SK-MEL-5 (cell line): ENCODE measurements at regions not wholly inside any gene's neighbourhood (a gene's known extent, or its start where the extent isn't known, plus 50 kb on each side); places are given as distances from the start of the nearest gene placed in this dataset.

Experiments used
- DNase-seq: peaks from one replicate; pipeline ENCODE4 v3.0.0-alpha.2; 2016; ENCODE audit warnings: low read depth, low spot score
- in situ Hi-C: cut with HindIII; loops from 2 replicates; pipeline ENCODE4 v1.10.0; 2016; ENCODE audit warnings: low sequenced_read_pairs, high pct_unique_total_duplicates, low pct_unique_long_range_greater_than_20kb

GRCh38 chr3:127033171-127033570 lies 50.3 kb downstream of the PLXNA1 start:
- in situ Hi-C loops, result no loop called here
- DNase-seq, result no peak

- no peak for DNase-seq
- in situ Hi-C loops, result no loop called here
These were observed 50.9 kb downstream of the PLXNA1 start for GRCh38 chr3:127033786-127034185.

DNA sequence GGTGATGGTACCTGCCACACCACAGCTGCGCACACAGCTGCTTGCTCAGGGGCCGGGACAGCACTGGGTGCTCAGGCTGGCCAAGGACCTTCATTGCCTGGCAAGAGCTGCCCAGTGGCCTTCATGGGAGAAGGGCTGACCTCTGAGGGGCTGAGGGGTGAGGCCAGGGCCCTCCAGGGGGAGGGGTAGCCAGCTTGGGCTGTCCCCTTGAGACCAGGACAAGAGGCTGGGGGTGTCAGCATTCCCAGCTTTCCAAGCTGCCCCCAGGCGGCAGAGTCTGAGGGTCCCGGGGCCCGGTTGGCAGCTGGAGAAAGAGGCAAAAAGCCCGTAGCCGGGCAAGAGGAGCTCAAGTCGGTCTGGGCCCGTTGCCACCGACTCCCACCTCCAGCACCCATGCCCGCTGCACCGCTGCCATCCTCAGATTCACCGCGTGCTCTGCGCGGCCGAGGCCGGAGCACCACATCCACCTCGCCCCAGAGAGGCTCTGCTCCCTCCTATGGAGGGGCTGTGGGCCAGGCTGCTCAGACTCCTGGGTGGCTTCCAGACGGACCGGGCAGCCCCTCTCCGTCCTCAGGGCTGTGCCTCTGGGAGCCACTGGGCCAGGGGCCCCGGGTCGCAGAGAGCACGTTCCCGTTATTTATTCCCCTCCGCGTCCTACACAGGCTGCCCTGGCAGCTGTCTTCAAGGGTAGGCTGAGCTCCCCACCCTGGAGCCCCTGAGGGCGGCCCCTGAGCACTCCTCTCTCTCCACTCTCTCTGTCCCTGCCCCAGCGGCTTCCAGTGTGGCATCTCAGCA lies 51.5 kb downstream of the PLXNA1 start:
- no peak for DNase-seq
- in situ Hi-C loops, result no loop called here

DNA sequence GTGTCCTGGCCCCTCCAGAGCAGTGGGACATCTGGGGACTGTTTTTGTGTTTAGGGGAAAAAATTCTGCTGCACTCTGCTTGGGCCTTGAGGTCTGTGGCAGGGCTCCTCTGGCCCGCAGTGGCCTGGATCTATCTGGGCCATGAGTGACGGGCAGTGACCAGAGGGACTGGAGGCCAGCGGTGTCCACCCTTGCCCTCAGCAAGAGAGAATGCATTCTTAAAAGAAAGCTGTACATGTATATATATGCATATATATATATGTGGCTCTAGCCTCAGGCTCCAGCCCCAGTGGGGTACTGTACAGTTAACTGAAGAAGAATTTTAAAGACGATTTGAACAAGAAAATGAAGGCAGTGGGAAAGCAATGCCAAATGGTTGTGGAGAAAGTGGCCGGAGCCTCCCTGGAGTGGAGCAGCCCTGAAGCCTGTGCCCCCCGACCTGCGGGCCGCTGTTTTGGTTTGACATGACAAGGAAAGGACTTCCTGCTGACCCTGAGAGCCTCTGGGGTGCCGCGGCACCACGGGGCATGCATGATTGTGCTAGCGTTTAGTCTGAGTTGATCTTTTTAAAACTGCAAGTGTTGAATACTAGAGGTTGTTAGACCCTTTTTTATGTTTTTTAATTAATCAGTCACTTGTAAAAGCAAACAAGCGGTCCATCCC lies 52.2 kb downstream of the PLXNA1 start:
- in situ Hi-C loops, result no loop called here
- no peak for DNase-seq

DNA sequence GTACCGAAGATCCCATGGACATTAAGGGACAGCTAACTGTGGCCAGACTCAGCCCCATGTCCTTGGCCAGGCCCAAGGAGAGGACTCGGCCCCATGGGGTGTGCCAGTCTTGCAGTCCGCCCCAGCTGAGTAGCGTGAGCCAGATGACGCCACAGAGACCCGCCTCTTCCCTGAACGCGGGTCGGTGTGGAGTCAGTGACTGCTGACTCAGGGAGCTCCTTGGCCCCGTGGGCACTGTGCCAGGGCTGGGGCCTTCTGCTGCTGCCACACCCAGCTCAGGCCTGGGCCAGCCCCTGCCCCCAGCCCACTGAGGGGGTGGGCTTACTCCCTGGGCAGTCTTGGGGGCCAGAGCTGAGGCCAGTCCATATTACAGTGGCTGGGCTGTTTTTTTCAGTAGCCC lies 52.8 kb downstream of the PLXNA1 start:
- in situ Hi-C loops, result no loop called here
- no peak for DNase-seq

DNA sequence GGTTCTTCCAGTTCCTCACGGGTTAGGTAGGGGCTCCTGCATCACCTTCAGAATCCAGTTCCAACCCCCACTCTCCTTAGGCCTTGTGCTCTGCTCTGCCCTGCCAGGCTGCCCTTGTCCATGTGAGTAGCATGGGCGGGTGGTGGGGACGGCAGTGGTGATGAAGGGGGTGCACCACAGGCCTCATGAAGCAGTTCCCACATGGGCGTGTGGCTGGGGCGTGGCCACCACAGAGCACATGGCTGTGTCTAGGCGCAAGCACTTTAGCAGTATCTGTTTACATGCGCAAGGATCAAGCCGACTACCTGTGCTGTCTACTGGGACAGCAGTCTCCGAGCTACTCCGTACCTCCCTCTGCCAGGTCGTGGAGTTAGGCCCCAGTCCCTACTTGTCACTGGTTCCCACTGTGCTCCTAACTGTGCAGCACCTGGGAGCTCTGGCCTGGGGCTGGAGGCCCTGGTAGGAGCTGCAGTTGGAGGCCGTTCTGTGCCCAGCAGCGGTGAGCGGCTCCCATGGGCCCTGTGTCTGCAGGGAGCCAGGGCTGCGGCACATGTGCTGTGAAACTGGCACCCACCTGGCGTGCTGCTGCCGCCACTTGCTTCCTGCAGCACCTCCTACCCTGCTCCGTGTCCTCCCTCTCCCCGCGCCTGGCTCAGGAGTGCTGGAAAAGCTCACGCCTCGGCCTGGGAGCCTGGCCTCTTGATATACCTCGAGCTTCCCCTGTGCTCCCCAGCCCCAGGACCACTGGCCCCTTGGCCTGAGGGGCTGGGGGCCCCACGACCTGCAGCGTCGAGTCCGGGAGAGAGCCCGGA lies 53.5 kb downstream of the PLXNA1 start:
- in situ Hi-C loops, result no loop called here
- no peak for DNase-seq

DNA sequence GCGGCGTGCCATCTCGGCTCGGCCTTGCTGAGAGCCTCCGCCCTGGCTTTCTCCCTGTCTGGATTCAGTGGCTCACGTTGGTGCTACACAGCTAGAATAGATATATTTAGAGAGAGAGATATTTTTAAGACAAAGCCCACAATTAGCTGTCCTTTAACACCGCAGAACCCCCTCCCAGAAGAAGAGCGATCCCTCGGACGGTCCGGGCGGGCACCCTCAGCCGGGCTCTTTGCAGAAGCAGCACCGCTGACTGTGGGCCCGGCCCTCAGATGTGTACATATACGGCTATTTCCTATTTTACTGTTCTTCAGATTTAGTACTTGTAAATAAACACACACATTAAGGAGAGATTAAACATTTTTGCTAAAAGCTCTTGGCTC lies 54.1 kb downstream of the PLXNA1 start:
- in situ Hi-C loops, result no loop called here

GRCh38 chr3:127037418-127037841 lies 54.5 kb downstream of the PLXNA1 start:
- in situ Hi-C loops, result no loop called here
- no peak for DNase-seq

More for the DNA sequence above, 54.1 kb downstream of the PLXNA1 start:
- no peak for DNase-seq

- in situ Hi-C loops, result no loop called here
- no peak for DNase-seq
These were observed 55.1 kb downstream of the PLXNA1 start for GRCh38 chr3:127037971-127038446.

DNA sequence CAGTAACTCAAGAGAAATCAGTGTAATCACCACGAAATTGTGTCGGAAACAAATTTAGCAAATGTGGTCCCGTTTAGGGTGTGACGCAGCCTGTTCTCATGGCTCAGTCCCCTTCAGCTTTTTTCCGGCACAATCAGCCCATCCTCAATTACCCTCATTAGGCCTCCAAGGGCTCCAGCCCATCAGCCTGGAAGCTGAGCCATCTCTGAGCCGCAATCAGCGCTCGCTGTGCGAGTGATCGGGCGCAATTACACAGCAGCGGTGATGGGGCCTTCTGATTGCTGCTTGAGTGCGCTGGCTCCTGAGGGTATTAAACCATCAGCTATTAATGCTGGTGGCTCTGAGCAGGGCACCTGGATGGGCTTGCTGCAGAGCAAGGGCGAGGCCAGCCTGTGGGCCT lies 55.6 kb downstream of the PLXNA1 start:
- in situ Hi-C loops, result no loop called here
- DNase-seq, result no peak

DNA sequence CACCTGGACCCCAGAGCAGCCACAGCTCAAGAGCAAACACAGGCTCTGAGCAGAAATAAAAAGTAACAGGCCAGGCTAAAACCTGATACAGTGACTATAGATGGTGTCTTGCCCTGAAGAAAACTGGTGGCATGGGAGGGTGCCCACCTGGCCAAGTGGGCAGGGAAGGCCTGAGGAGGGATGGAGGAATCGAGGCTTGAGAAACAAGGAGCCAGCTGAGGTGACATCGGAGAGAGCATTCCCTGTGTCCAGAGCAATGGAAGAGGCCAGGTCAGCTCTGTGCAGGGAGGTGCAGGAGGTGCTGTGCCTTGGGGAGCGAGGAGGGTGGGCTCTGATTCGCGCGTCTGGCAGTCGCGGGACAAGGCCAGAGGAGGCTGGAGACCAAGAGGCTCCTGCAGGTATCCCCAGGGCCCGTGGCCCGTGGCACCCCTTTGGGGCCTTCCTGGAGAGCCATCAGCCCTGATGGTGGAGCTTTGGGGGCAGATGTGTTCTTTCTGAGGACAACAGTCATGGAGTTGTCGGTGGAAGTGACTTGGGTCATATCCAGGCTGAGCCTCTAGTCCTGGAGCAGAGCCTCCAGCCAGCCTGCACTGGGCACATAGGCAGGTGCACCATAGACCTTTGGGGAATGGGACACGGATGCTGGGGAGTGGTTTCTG lies 56.1 kb downstream of the PLXNA1 start:
- in situ Hi-C loops, result no loop called here
- DNase-seq, result no peak

DNA sequence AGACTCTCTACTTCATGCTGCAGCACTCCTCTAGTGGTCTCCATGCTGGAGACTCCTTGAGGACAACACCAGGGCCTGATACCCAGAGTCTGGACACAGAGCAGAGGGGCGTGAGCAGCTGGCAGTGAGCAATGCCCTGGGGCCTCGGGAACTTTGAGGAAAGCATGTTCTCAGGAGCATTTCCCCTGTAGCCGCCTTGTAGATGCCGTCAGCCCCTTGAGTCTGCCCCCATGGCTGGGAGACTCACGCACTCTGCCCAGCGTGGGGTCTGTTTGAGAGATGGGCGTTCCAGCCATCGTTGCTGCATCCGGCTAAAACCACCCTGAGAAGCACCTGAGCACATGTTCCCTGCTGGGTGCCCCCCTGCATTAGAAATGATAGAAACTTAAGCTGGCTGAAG lies 56.8 kb downstream of the PLXNA1 start:
- in situ Hi-C loops, result no loop called here
- no peak for DNase-seq

GRCh38 chr3:127040216-127040615 lies 57.3 kb downstream of the PLXNA1 start:
- in situ Hi-C loops, result no loop called here

DNA sequence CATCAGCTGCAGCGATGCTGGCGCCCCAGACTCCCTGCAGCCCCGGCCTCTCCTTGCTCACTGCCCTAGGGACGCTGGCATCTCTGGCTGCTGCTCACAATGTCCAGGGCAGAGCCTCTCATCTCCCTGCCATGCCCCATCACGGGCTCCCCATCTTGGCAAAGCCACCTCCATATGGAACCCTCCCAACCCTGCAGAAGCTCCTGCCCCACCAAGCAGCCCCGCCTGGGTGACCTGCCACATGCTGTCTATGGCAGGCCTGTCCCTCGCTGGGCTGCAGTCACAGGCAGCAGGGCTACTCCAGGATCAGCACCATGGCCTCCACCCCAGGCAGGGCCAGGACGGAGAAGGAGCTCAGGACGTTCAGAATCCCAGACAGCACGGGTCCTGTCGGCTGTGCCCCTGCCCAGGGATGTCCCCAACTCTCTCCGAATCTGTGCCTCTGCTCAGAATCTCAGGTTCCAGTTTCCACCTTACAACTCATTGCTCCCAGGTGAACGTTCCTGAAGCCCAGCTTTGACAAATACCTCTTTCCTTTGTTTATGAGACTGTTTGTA lies 58.4 kb downstream of the PLXNA1 start:
- no peak for DNase-seq
- in situ Hi-C loops, result no loop called here

More at GRCh38 chr3:127040216-127040615, 57.3 kb downstream of the PLXNA1 start:
- no peak for DNase-seq

- in situ Hi-C loops, result no loop called here
- DNase-seq, result no peak
These were observed 59.0 kb downstream of the PLXNA1 start for GRCh38 chr3:127041933-127042332.

DNA sequence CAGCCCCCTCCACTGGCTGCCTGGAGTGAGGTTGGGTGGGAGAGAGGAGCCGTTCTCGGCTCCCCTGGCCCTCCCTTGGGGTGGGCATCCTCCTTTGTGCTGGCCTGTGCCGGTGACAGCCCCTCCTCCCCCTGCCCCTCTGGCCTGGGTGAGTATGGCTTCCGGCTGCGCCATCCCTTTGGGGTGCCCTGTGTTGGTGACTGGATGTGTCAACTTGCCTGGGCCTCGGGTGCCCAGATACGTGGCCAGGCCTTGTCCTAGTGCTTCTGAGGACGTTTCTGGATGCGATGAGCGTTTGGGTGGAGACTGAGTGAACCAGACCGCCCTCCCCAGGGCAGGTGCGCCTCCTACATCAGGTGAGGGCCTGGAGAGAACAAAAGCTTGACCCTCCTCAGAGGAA lies 59.7 kb downstream of the PLXNA1 start:
- in situ Hi-C loops, result no loop called here
- DNase-seq, result no peak

DNA sequence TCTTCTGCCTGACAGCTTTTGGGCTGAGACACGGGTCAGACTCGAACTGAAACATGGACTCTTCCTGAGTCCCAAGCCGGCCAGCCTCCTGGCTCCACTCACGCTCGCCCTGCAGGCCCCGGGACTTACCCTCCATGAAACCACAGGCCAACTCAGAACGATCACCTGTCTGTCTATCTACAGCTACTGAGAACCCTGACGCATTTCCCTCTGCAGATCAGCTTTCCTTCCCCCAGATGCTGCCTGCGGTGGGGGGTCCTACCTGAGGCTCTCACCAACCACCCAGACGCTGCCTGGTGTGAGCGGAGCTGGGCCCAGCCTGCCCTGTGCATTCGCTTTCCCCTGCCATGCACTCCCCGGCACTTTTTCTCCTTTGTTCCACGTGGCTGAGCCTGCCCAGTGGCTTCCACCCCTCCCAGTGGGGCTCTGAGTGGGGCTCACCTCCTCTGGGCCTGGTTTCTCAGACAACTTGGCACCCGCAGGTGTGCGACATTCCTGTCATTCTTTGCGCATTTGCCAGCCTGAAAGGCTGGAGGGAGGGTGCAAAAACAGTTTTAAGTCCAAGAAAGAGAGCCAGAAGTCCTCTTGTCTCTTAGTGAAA lies 60.2 kb downstream of the PLXNA1 start:
- in situ Hi-C loops, result no loop called here
- DNase-seq, result no peak
